Endothelial cell of umbilical vein (primary cell): ENCODE measurements at regions not wholly inside any gene's neighbourhood (a gene's known extent, or its start where the extent isn't known, plus 50 kb on each side); places are given as distances from the start of the nearest gene placed in this dataset.

ENCODE experiments used
- CTCF ChIP-seq, 2 donors: IDR thresholded peaks; 1 replicate in 1 of 2; 2 replicates in 1 of 2; pipeline ENCODE4 v1.5.1; 2011; ENCODE audit warnings: low read length in 2 of 2, mild to moderate bottlenecking in 2 of 2, moderate library complexity in 2 of 2, control low read depth in 1 of 2, inconsistent platforms in 1 of 2, low read depth in 1 of 2; ENCODE audit not compliant: insufficient read depth in 1 of 2; ENCODE audit errors: extremely low read depth in 1 of 2
- EZH2 ChIP-seq: IDR thresholded peaks from 2 replicates; pipeline ENCODE4 v1.6.1; 2012; ENCODE audit warnings: borderline replicate concordance, low read depth, mild to moderate bottlenecking, moderate library complexity, low read length, inconsistent platforms; ENCODE audit not compliant: severe bottlenecking
- FOS ChIP-seq: IDR thresholded peaks from 2 replicates; pipeline ENCODE4 v1.6.1; 2011; ENCODE audit warnings: mild to moderate bottlenecking, low read length, moderate library complexity, borderline replicate concordance; ENCODE audit not compliant: insufficient read depth
- GATA2 ChIP-seq: IDR thresholded peaks from 2 replicates; pipeline ENCODE4 v1.7.0; 2011; ENCODE audit warnings: low read depth, mild to moderate bottlenecking, moderate library complexity, mixed read lengths, low read length; ENCODE audit not compliant: insufficient read length, insufficient read depth
- JUN ChIP-seq: IDR thresholded peaks from 2 replicates; pipeline ENCODE4 v1.6.1; 2011; ENCODE audit warnings: borderline replicate concordance, low read depth; ENCODE audit not compliant: insufficient read length, insufficient read depth
- MAX ChIP-seq: IDR thresholded peaks from 2 replicates; pipeline ENCODE4 v1.6.1; 2011; ENCODE audit not compliant: insufficient read depth, insufficient read length
- MYC ChIP-seq: IDR thresholded peaks from one replicate; pipeline ENCODE4 v1.6.1; 2011; ENCODE audit warnings: mild to moderate bottlenecking, low read depth, low read length
- POLR2A ChIP-seq: IDR thresholded peaks from 2 replicates; pipeline ENCODE4 v1.6.1; 2012; ENCODE audit warnings: low read depth, mild to moderate bottlenecking, control low read depth, low read length
- POLR2AphosphoS5 ChIP-seq: IDR thresholded peaks from 2 replicates; pipeline ENCODE4 v1.6.1; 2012; ENCODE audit warnings: low read depth, mild to moderate bottlenecking, control low read depth, low read length, moderate library complexity; ENCODE audit not compliant: insufficient read depth

GRCh38 chr4:101708293-101709039 is 82.1 kb upstream of the BANK1 start:
- no peak for TF ChIP-seq POLR2AphosphoS5
- no peak for TF ChIP-seq CTCF (IDR thresholded peaks at IDR 0.05; ENCODE audit: extremely low read depth in 1 of 2, insufficient read depth in 1 of 2, low read depth in 1 of 2, low read length in 2 of 2)
- no peak for TF ChIP-seq POLR2A
- TF ChIP-seq EZH2 = no peak
- no peak for TF ChIP-seq GATA2
- no peak for TF ChIP-seq MAX
- TF ChIP-seq JUN = no peak
- TF ChIP-seq MYC = no peak
- no peak for TF ChIP-seq FOS
